Karpas-422 (cell line): ENCODE measurements at regions not wholly inside any gene's neighbourhood (a gene's known extent, or its start where the extent isn't known, plus 50 kb on each side); places are given as distances from the start of the nearest gene placed in this dataset.
"Not testable (repeated sequence)": the region's sequence is repeated elsewhere in the genome, so short reads cannot be mapped to it uniquely, and the experiment has no call there.

Experiments
- DNase-seq: peaks from one replicate; pipeline ENCODE4 v3.0.0-alpha.2; 2015
- H2AFZ ChIP-seq: fragments of 200-600 bp; sonication (generic); 2 replicates; pipeline ENCODE4 v1.6.1; 2014; ENCODE audit warnings: antibody characterized with exemption, low read length, mixed read lengths
- H3K27ac ChIP-seq: fragments of 200-600 bp; sonication (generic); 2 replicates; pipeline ENCODE4 v1.5.1; 2014; ENCODE audit warnings: mild to moderate bottlenecking, low read length, moderate library complexity
- H3K27me3 ChIP-seq: fragments of 200-600 bp; sonication (generic); 2 replicates; pipeline ENCODE4 v1.6.1; 2014; ENCODE audit warnings: low read length, mixed read lengths
- H3K36me3 ChIP-seq: fragments of 200-600 bp; sonication (generic); 2 replicates; pipeline ENCODE4 v1.6.1; 2014; ENCODE audit warnings: low read length, mixed read lengths; ENCODE audit not compliant: insufficient read depth
- H3K4me1 ChIP-seq: fragments of 200-600 bp; sonication (generic); 2 replicates; pipeline ENCODE4 v1.6.1; 2014; ENCODE audit warnings: mild to moderate bottlenecking, low read length, mixed read lengths
- H3K4me2 ChIP-seq: fragments of 200-600 bp; sonication (generic); 2 replicates; pipeline ENCODE4 v1.6.1; 2014; ENCODE audit warnings: low read length, low read depth, mild to moderate bottlenecking; ENCODE audit not compliant: poor library complexity, severe bottlenecking
- H3K4me3 ChIP-seq: fragments of 200-600 bp; sonication (generic); 2 replicates; pipeline ENCODE4 v1.5.1; 2014; ENCODE audit warnings: mild to moderate bottlenecking, antibody characterized with exemption, low read length, mixed read lengths
- H3K79me2 ChIP-seq: fragments of 200-600 bp; sonication (generic); 2 replicates; pipeline ENCODE4 v1.6.1; 2014; ENCODE audit warnings: mild to moderate bottlenecking, low read length, mixed read lengths
- H3K9ac ChIP-seq: fragments of 200-600 bp; sonication (generic); 2 replicates; pipeline ENCODE4 v1.6.0; 2014; ENCODE audit warnings: low read length
- H3K9me2 ChIP-seq: fragments of 200-600 bp; sonication (generic), shearing (Covaris generic); replicated peaks from 2 replicates; pipeline ENCODE4 v1.6.0; 2014; ENCODE audit warnings: mild to moderate bottlenecking, low read length, moderate library complexity; ENCODE audit not compliant: insufficient read depth
- H3K9me3 ChIP-seq: fragments of 300-700, 200-600 bp; sonication (generic); 2 replicates; pipeline ENCODE4 v1.6.1; 2014; ENCODE audit warnings: low read length, mixed read lengths
- H4K20me1 ChIP-seq: fragments of 200-600 bp; sonication (generic); 2 replicates; pipeline ENCODE4 v1.6.1; 2014; ENCODE audit warnings: mild to moderate bottlenecking, antibody characterized with exemption, low read length, low read depth; ENCODE audit not compliant: insufficient read depth

GRCh38 chr1:163999131-163999530, 559.9 kb upstream of the PBX1 start:
- H3K9me2 ChIP-seq, result no peaks in the 10 kb centered on the region
- H3K27me3 ChIP-seq, result no peaks in the 10 kb centered on the region
- H3K4me3 ChIP-seq, result no peak overlapping the region
- H4K20me1 ChIP-seq, result no peaks in the 10 kb centered on the region
- no peaks in the 10 kb centered on the region for H3K79me2 ChIP-seq
- no peak for DNase-seq
- H3K4me2 ChIP-seq, result no peak overlapping the region
- H3K36me3 ChIP-seq, result no peaks in the 10 kb centered on the region
- no peak overlapping the region for H3K27ac ChIP-seq
- 0 out of 2 replicates have a peak, but pooled peaks cover 3% of the 10 kb centered on the region for H3K9me3 ChIP-seq
- no peaks in the 10 kb centered on the region for H3K4me1 ChIP-seq
- H2AFZ ChIP-seq, result no peak overlapping the region
- H3K9ac ChIP-seq, result no peak overlapping the region

GRCh38 chr1:164006186-164006585, 552.8 kb upstream of the PBX1 start:
- H4K20me1 ChIP-seq, H3K4me3 ChIP-seq, H3K27me3 ChIP-seq, H2AFZ ChIP-seq, H3K79me2 ChIP-seq, H3K9me2 ChIP-seq, H3K9ac ChIP-seq, H3K9me3 ChIP-seq, DNase-seq, H3K36me3 ChIP-seq, H3K4me1 ChIP-seq, H3K27ac ChIP-seq, H3K4me2 ChIP-seq: not testable (repeated sequence)

- no peak for DNase-seq
- Histone ChIP-seq H4K20me1 (no peaks in the 10 kb centered on the region), H3K27ac (no peak overlapping the region), H3K9me3 (no peaks in the 10 kb centered on the region), H3K4me3 (no peak overlapping the region), H3K4me2 (no peak overlapping the region), H3K9me2 (no peaks in the 10 kb centered on the region), H3K36me3 (no peaks in the 10 kb centered on the region), H3K79me2 (no peaks in the 10 kb centered on the region), H3K4me1 (no peaks in the 10 kb centered on the region), H3K9ac (no peak overlapping the region), H2AFZ (no peak overlapping the region), H3K27me3 (no peaks in the 10 kb centered on the region)
Observed at GRCh38 chr1:164006621-164007020, 552.4 kb upstream of the PBX1 start.

GRCh38 chr1:164017239-164017638, 541.7 kb upstream of the PBX1 start:
- peaks cover 31% of the 10 kb centered on the region for H3K9me3 ChIP-seq
- H3K36me3 ChIP-seq, result no peaks in the 10 kb centered on the region
- no peak for DNase-seq
- H3K79me2 ChIP-seq, result no peaks in the 10 kb centered on the region
- no peak overlapping the region for H3K27ac ChIP-seq
- no peak overlapping the region for H3K4me3 ChIP-seq
- no peaks in the 10 kb centered on the region for H4K20me1 ChIP-seq
- H3K9me2 ChIP-seq, result no peaks in the 10 kb centered on the region
- no peaks in the 10 kb centered on the region for H3K4me1 ChIP-seq
- H3K4me2 ChIP-seq, result no peak overlapping the region
- no peaks in the 10 kb centered on the region for H3K27me3 ChIP-seq
- no peak overlapping the region for H2AFZ ChIP-seq
- no peak overlapping the region for H3K9ac ChIP-seq

- H2AFZ ChIP-seq, result no peak overlapping the region
- H3K27me3 ChIP-seq, result no peaks in the 10 kb centered on the region
- no peaks in the 10 kb centered on the region for H4K20me1 ChIP-seq
- no peak for DNase-seq
- H3K36me3 ChIP-seq, result no peaks in the 10 kb centered on the region
- peaks cover 20% of the 10 kb centered on the region for H3K9me3 ChIP-seq
- no peaks in the 10 kb centered on the region for H3K4me1 ChIP-seq
- H3K27ac ChIP-seq, result no peak overlapping the region
- no peak overlapping the region for H3K4me3 ChIP-seq
- H3K79me2 ChIP-seq, result no peaks in the 10 kb centered on the region
- H3K9ac ChIP-seq, result no peak overlapping the region
- no peaks in the 10 kb centered on the region for H3K9me2 ChIP-seq
- H3K4me2 ChIP-seq, result no peak overlapping the region
Observed at GRCh38 chr1:164020391-164020790, 538.6 kb upstream of the PBX1 start.

GRCh38 chr1:164021813-164022212, 537.2 kb upstream of the PBX1 start:
- Histone ChIP-seq H3K27ac (no peak overlapping the region), H3K4me3 (no peak overlapping the region)

GRCh38 chr1:164033782-164034181, 525.2 kb upstream of the PBX1 start:
- Histone ChIP-seq H3K9me2 (no peaks in the 10 kb centered on the region), H4K20me1 (no peaks in the 10 kb centered on the region), H3K4me3 (no peak overlapping the region), H3K9me3 (no peaks in the 10 kb centered on the region; the same call in none of the 2 replicates), H3K4me2 (no peak overlapping the region), H2AFZ (no peak overlapping the region), H3K9ac (no peak overlapping the region), H3K27ac (no peak overlapping the region), H3K4me1 (no peaks in the 10 kb centered on the region), H3K79me2 (no peaks in the 10 kb centered on the region), H3K27me3 (no peaks in the 10 kb centered on the region), H3K36me3 (no peaks in the 10 kb centered on the region)
- DNase-seq, result no peak

More at GRCh38 chr1:164021813-164022212, 537.2 kb upstream of the PBX1 start:
- no peaks in the 10 kb centered on the region for H3K4me1 ChIP-seq
- H2AFZ ChIP-seq, result no peak overlapping the region
- no peaks in the 10 kb centered on the region for H3K79me2 ChIP-seq
- no peaks in the 10 kb centered on the region for H3K27me3 ChIP-seq
- no peaks in the 10 kb centered on the region for H3K9me2 ChIP-seq
- no peaks in the 10 kb centered on the region for H3K36me3 ChIP-seq
- H3K9me3 ChIP-seq, result peaks cover 14% of the 10 kb centered on the region
- no peak for DNase-seq
- no peak overlapping the region for H3K4me2 ChIP-seq
- no peaks in the 10 kb centered on the region for H4K20me1 ChIP-seq
- H3K9ac ChIP-seq, result no peak overlapping the region

- Histone ChIP-seq H3K4me2 (no peak overlapping the region), H3K27me3 (no peaks in the 10 kb centered on the region), H3K36me3 (no peaks in the 10 kb centered on the region), H3K9me2 (no peaks in the 10 kb centered on the region), H3K4me3 (no peak overlapping the region), H3K9me3 (no peaks in the 10 kb centered on the region; the same call in none of the 2 replicates), H3K4me1 (no peaks in the 10 kb centered on the region), H2AFZ (no peak overlapping the region), H4K20me1 (no peaks in the 10 kb centered on the region), H3K79me2 (no peaks in the 10 kb centered on the region), H3K9ac (no peak overlapping the region), H3K27ac (no peak overlapping the region)
- DNase-seq, result no peak
Observed at GRCh38 chr1:164040754-164041153, 518.2 kb upstream of the PBX1 start.

GRCh38 chr1:164051782-164052181, 507.2 kb upstream of the PBX1 start:
- H3K4me3 ChIP-seq, result no peak overlapping the region
- no peaks in the 10 kb centered on the region for H3K79me2 ChIP-seq
- H3K4me1 ChIP-seq, result no peaks in the 10 kb centered on the region
- no peak for DNase-seq
- H2AFZ ChIP-seq, result no peak overlapping the region
- H4K20me1 ChIP-seq, result no peaks in the 10 kb centered on the region
- H3K36me3 ChIP-seq, result no peaks in the 10 kb centered on the region
- H3K4me2 ChIP-seq, result no peak overlapping the region
- H3K9me2 ChIP-seq, result no peaks in the 10 kb centered on the region; the same call in 1 of the 2 replicates
- no peak overlapping the region for H3K9ac ChIP-seq
- H3K9me3 ChIP-seq, result no peaks in the 10 kb centered on the region
- no peaks in the 10 kb centered on the region for H3K27me3 ChIP-seq
- H3K27ac ChIP-seq, result no peak overlapping the region
